NOMO-1 (cell line): ENCODE measurements at regions not wholly inside any gene's neighbourhood (a gene's known extent, or its start where the extent isn't known, plus 50 kb on each side); places are given as distances from the start of the nearest gene placed in this dataset.
"Not testable (repeated sequence)": the region's sequence is repeated elsewhere in the genome, so short reads cannot be mapped to it uniquely, and the experiment has no call there.

ENCODE experiments used
- DNase-seq, 2 experiments: peaks; one replicate each; lab custom pipeline; 2025; ENCODE audit not compliant: unreplicated experiment in 2 of 2; lab: John Stamatoyannopoulos, UW

DNA sequence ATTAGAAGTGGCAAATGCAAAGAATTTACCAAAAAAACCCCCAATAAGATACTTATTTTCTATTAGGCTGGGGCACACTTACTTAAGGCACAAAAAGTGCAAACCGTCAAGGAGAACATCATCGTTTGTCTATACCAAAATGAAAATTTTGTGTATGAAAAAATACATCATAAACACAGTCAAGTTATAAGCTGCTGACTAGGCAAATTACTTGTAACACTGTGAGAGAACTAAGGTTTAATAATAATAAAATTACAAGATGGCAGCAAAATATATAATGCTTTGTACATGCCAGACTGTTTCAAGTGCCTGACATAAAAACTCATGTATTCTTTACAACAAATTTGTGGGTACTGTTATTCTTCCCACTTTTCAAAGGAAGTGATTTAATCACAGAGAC lies 297.2 kb upstream of the CRBN start:
- no peak for DNase-seq

DNA sequence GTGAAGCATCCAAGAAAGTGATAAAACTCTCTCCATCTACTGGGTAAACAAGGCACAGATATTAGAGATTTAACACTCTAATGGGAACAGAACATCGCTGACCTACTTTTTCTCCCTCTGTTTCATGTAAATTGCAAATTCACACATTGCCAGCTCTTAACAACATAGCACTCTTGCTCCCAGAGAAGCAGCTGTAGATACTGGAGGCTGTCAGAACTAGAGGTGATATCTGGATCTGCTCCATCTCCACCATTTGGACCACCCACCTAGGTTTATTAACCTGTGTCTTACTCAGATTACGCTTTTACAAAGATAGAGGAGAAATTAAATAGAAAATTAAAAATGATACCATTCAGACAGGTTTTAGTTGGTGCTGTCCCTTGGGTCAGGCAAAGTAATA lies 289.1 kb upstream of the CRBN start:
- no peak for DNase-seq

GRCh38 chr3:3464131-3464530 lies 284.6 kb upstream of the CRBN start:
- no peak for DNase-seq

DNA sequence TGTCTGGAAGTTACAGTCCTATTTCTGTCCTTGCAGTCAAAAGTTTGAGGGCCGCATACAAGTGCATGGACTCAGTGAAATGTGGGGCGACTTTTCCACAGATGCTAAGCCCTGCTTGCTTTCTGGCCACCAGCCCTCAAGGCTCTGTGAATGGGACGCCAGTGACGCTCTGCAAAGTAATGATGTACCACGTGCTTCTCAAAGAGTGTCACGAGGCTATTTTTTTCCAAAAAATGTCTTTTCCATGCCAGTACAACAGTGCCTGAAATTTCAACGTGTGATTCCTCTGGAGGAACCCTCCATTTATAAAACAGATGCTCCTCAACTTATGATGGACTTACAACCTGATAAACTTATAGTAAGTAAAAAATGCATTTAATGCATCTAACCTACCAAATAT lies 281.8 kb upstream of the CRBN start:
- DNase-seq: no peak

DNA sequence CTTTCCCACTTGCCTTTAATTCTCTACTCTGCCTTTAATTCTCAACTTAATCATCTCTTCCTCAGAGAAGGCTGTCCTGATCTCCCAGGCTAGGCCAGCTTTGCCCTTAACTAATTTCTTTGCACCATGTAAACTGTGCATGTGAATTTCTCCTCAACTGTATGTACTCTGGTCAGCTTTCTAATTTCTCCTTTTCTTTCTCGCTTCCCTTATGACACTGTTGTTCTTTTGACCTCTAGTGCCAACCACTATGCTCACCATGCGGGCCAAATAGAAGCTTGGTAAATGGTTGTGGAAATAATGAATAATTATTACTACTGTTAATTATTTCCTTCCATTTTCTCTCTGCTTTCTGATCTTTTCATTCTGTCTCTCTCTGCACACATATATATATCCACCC lies 269.0 kb upstream of the CRBN start:
- DNase-seq: no peak

- no peak for DNase-seq
Observed at GRCh38 chr3:3447641-3448040, 268.1 kb upstream of the CRBN start.

GRCh38 chr3:3446251-3446650 lies 266.8 kb upstream of the CRBN start:
- DNase-seq: no peak

- DNase-seq: no peak
Observed at GRCh38 chr3:3443482-3443881, 264.0 kb upstream of the CRBN start.

GRCh38 chr3:3433711-3434110 lies 254.2 kb upstream of the CRBN start:
- DNase-seq: no peak

DNA sequence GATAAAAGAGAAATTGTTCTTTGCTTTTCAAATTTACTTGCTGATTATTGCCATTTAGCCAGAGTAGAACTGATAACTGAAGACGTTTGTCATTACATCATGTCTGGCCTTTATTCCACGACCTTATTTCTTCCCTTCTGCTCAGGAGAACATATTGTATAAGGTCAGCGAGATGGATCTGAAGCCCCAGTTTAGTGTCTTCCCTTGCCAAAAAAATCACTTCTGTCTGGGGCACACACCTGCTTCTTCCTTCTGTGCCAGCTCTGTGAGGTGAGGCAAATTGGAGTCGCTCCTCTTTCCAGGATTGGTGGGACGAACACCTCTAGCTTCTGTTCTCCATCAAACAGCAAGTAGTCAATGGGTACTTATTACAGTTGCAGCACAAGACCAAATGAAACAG lies 250.3 kb upstream of the CRBN start:
- DNase-seq: no peak

DNA sequence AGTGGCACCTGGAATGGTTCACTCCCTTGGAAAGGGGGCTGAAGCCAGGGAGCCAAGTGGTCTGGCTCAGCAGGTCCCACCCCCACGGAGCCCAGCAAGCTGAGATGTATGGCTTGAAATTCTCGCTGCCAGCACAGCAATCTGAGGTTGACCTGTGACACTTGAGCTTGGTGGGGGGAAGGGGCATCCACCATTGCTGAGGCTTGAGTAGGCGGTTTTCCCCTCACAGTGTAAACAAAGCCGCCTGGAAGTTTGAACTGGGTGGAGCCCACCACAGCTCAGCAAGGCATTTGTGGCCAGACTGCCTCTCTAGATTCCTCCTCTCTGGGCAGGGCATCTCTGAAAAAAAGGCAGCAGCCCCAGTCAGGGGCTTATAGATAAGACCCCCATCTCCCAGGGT lies 228.2 kb upstream of the CRBN start:
- DNase-seq: not testable (repeated sequence)

- no peak for DNase-seq
Observed at GRCh38 chr3:3405131-3405530, 225.6 kb upstream of the CRBN start.

GRCh38 chr3:3403700-3404099 lies 224.2 kb upstream of the CRBN start:
- DNase-seq: no peak

GRCh38 chr3:3392946-3393345 lies 213.5 kb upstream of the CRBN start:
- DNase-seq: no peak

GRCh38 chr3:3383461-3383860 lies 204.0 kb upstream of the CRBN start:
- DNase-seq: no peak

DNA sequence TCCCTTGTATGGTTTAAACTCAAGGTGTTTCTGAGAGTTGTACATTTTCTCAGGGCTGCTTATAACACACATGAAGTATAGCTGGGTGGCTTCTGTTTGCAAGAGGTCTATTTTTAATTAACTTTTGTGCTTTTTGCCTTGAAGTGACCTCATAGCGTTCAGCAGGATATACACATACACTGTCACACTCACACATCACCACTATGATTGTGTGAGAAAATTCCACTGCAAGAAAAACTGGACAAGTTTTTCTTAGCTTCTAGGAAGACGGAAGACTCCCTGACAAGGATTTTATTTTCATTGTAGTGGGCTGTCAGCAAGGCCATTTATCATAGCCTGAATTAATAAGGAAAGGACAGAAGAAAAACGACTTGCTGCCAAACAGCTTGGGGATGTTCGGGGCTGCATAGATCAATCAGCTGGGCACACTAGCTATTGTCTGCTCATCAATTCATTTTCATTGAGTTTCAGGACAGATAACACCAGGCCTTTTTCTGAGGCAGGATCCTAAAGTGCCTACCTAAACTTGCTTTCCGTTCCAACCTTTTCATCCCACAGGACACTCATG lies 192.8 kb upstream of the CRBN start:
- DNase-seq: no peak

DNA sequence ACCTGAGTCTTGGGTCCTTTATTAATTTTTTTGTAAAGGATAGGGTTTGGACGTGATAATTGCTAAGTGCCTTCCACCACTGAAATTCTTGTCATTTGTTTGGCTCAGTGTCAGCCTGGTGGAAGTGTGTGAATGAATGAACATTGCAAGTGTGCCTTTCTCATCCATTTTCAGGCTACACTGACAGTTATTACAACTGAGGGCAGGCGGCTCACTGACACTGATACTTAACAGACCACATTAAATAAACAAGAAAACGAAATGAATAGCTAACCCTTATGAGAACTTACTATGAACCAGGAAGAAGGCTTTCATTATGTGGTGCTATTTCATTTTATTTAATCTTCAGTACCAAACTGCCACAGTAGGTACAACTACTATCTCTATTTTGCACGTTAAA lies 188.8 kb upstream of the CRBN start:
- DNase-seq: no peak

DNA sequence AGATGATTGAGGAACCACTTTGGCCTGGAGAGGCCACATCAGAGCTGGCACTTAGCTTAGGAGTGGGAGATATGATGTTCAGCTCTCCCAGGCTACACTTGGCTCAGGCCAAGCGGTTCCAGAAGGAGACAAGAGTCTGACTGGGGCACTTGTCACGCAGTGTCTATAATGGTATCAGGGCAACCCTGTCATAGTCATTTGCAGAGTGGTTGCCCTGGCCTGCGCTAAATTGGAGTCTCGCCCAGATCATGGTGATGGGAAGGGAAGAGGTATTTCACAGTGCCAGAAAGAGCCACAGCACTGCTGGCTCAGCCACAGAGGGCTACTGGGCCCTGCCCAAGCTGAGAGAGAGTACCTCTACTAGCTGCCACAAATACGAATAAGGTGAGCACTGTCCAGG lies 186.9 kb upstream of the CRBN start:
- DNase-seq: no peak

DNA sequence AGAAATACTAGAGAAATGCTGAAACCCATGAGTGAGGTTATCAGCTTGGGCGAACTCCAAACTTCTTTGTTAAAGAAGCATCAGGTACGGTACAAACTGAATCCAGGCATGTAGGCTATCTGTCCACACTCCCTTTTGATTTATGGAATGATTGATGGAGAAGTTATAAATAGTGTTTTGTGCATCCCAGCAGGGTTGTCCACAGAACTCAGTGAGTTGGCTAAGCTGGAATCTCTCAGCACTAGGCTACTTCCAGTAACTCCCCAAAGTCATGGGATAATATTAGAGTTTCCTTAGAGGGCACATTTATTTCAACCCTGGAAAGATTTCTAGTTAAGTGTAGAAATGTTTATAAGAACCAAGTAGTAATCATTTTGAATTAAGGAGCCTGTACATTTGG lies 186.2 kb upstream of the CRBN start:
- no peak for DNase-seq

GRCh38 chr3:3356846-3357245 lies 177.4 kb upstream of the CRBN start:
- no peak for DNase-seq

DNA sequence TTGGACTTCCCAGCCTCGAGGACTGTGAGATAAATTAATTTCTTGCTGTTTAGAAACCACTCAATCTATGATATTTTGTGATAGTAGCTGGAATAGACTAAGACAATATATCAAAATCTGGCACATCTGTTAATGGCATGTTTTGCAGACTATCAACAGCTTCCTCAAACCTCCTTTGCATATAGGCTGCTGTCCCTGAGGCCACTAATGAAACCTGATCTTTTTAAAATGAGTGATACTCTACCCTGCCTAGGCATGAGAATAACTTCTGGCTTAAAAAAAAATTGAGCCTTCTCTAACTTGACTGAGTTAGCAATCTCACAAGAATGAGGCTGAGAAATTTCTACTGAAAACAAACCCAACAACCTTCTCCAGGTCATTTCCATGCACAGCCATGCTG lies 176.0 kb upstream of the CRBN start:
- no peak for DNase-seq

- DNase-seq: no peak
Observed at GRCh38 chr3:3353153-3353552, 173.7 kb upstream of the CRBN start.

GRCh38 chr3:3351226-3351625 lies 171.7 kb upstream of the CRBN start:
- DNase-seq: no peak

DNA sequence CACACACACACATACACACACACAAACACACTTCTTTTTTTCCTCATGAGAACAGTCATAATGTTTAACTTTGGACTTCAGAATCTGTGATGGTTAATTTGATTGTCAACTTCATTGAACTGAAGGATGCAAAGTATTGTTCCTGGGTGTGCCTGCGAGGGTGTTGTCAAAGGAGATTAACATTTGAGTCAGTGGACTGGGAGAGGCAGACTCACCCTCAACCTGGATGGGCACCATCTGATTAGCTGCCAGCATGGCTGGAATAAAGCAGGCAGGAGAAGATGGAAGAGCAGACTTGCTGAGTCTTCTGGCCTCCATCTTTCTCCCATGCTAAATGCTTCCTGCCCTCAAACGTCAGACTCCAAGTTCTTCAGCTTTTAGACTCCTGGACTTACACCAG lies 167.6 kb upstream of the CRBN start:
- DNase-seq: not testable (repeated sequence)
